ENCODE measurements at regions not wholly inside any gene's neighbourhood (a gene's known extent, or its start where the extent isn't known, plus 50 kb on each side); places are given as distances from the start of the nearest gene placed in this dataset.
"Not testable (repeated sequence)": the region's sequence is repeated elsewhere in the genome, so short reads cannot be mapped to it uniquely, and the experiment has no call there.

GRCh38 chr12:105470601-105471000 lies 140.1 kb downstream of the C12orf75 start:
- intact Hi-C loops (cut with micrococcal nuclease), result no loop called here
- POLR2A ChIA-PET, result no interaction called here

GRCh38 chr12:105474672-105475071 lies 144.2 kb downstream of the C12orf75 start:
- Mint-ChIP-seq H3K4me1 (ENCODE audit: insufficient read depth, unreplicated experiment) (peaks cover 8% of the 10 kb centered on the region), H3K36me3 (ENCODE audit: insufficient read depth, unreplicated experiment) (no peaks in the 10 kb centered on the region), H3K27me3 (ENCODE audit: insufficient read depth, unreplicated experiment) (no peaks in the 10 kb centered on the region), H3K4me3 (ENCODE audit: unreplicated experiment) (no peak overlapping the region), H3K9me3 (ENCODE audit: unreplicated experiment) (peaks cover 6% of the 10 kb centered on the region), H3K27ac (ENCODE audit: low read depth, unreplicated experiment) (no peak overlapping the region)
- ChIA-PET POLR2A (no interaction called here), CTCF (interaction anchor here (1.1 kb wide), 1 partner anchor 54 kb away, joined by 3 read pairs; no protein-coding TSS in a partner anchor)
- intact Hi-C loops (cut with micrococcal nuclease), result no loop called here
- TF ChIP-seq CTCF (IDR thresholded peaks at IDR 0.05; ENCODE audit: unreplicated experiment), result no peak
- BruUV-seq (replicated peaks), result no TSS peak
- DNase-seq (ENCODE audit: unreplicated experiment), result peak; percentile 42

More at GRCh38 chr12:105470601-105471000, 140.1 kb downstream of the C12orf75 start:
- Mint-ChIP-seq H3K27ac (ENCODE audit: low read depth, unreplicated experiment) (no peak overlapping the region), H3K4me1 (ENCODE audit: insufficient read depth, unreplicated experiment) (peaks cover 8% of the 10 kb centered on the region), H3K9me3 (ENCODE audit: unreplicated experiment) (no peaks in the 10 kb centered on the region), H3K4me3 (ENCODE audit: unreplicated experiment) (no peak overlapping the region), H3K36me3 (ENCODE audit: insufficient read depth, unreplicated experiment) (no peaks in the 10 kb centered on the region), H3K27me3 (ENCODE audit: insufficient read depth, unreplicated experiment) (no peaks in the 10 kb centered on the region)
- BruUV-seq (replicated peaks), result no TSS peak
- TF ChIP-seq CTCF (IDR thresholded peaks at IDR 0.05; ENCODE audit: unreplicated experiment), result no peak
- no peak for DNase-seq (ENCODE audit: unreplicated experiment)
- CTCF ChIA-PET, result no interaction called here

- H3K27me3 Mint-ChIP-seq (ENCODE audit: insufficient read depth, unreplicated experiment), result no peaks in the 10 kb centered on the region
- no TSS peak for BruUV-seq (replicated peaks)
- H3K4me3 Mint-ChIP-seq (ENCODE audit: unreplicated experiment), result no peak overlapping the region
- no peak overlapping the region for H3K27ac Mint-ChIP-seq (ENCODE audit: low read depth, unreplicated experiment)
- ChIA-PET POLR2A (no interaction called here), CTCF (interaction anchor here (0.6 kb wide), 1 partner anchor 92 kb away, joined by 3 read pairs; no protein-coding TSS in a partner anchor)
- no peaks in the 10 kb centered on the region for H3K36me3 Mint-ChIP-seq (ENCODE audit: insufficient read depth, unreplicated experiment)
- intact Hi-C loops (cut with micrococcal nuclease), result no loop called here
- no peak for DNase-seq (ENCODE audit: unreplicated experiment)
- TF ChIP-seq CTCF (IDR thresholded peaks at IDR 0.05; ENCODE audit: unreplicated experiment), result no peak
- peaks cover 8% of the 10 kb centered on the region for H3K4me1 Mint-ChIP-seq (ENCODE audit: insufficient read depth, unreplicated experiment)
- H3K9me3 Mint-ChIP-seq (ENCODE audit: unreplicated experiment), result peaks cover 6% of the 10 kb centered on the region
These were observed 146.1 kb downstream of the C12orf75 start for GRCh38 chr12:105476616-105477015.

GRCh38 chr12:105477873-105478272 lies 147.4 kb downstream of the C12orf75 start:
- Mint-ChIP-seq H3K4me3 (ENCODE audit: unreplicated experiment) (no peak overlapping the region), H3K27ac (ENCODE audit: low read depth, unreplicated experiment) (no peak overlapping the region), H3K36me3 (ENCODE audit: insufficient read depth, unreplicated experiment) (no peaks in the 10 kb centered on the region), H3K4me1 (ENCODE audit: insufficient read depth, unreplicated experiment) (peaks cover 16% of the 10 kb centered on the region), H3K9me3 (ENCODE audit: unreplicated experiment) (peaks cover 6% of the 10 kb centered on the region), H3K27me3 (ENCODE audit: insufficient read depth, unreplicated experiment) (no peaks in the 10 kb centered on the region)
- CTCF ChIA-PET, result no interaction called here
- POLR2A ChIA-PET, result no interaction called here
- no peak for TF ChIP-seq CTCF (IDR thresholded peaks at IDR 0.05; ENCODE audit: unreplicated experiment)
- no peak for DNase-seq (ENCODE audit: unreplicated experiment)
- BruUV-seq (replicated peaks), result no TSS peak
- intact Hi-C loops (cut with micrococcal nuclease), result no loop called here

GRCh38 chr12:105478788-105479187 lies 148.3 kb downstream of the C12orf75 start:
- intact Hi-C loops (cut with micrococcal nuclease); H3K36me3 Mint-ChIP-seq (ENCODE audit: insufficient read depth, unreplicated experiment); H3K4me3 Mint-ChIP-seq (ENCODE audit: unreplicated experiment); H3K27ac Mint-ChIP-seq (ENCODE audit: low read depth, unreplicated experiment); H3K27me3 Mint-ChIP-seq (ENCODE audit: insufficient read depth, unreplicated experiment); DNase-seq (ENCODE audit: unreplicated experiment); H3K9me3 Mint-ChIP-seq (ENCODE audit: unreplicated experiment); BruUV-seq (replicated peaks); POLR2A ChIA-PET: not testable (repeated sequence)
- CTCF ChIA-PET, result interaction anchor here (1.1 kb wide), 1 partner anchor 58 kb away, joined by 4 read pairs; no protein-coding TSS in a partner anchor
- H3K4me1 Mint-ChIP-seq (ENCODE audit: insufficient read depth, unreplicated experiment), result peaks cover 25% of the 10 kb centered on the region

All from MCF 10A (cell line).